ENCODE measurements at regions not wholly inside any gene's neighbourhood (a gene's known extent, or its start where the extent isn't known, plus 50 kb on each side); places are given as distances from the start of the nearest gene placed in this dataset.

DNA sequence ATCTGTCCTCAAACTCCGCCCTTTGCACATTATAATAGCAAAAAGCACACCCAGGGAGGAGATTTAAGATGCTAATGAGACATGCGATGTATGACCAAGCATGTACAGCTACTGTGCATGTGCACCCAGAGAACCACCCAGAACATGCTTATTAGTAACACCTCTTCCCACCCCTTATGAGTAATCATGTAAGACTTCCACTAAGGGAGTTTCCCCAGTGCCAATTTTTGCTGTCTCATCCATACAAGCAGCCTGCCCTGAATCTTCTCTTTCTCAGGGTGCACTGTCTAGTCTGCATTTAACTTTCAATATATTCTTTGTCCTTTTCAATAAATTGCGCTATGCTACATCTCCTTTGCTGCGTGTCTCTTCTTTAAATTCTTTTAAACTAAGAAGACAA, 830.0 kb upstream of the NOVA1 start:
- no peaks in the 10 kb centered on the region for H3K27me3 ChIP-seq (ENCODE audit: low read length)
- H3F3A ChIP-seq (ENCODE audit: insufficient read depth) = no peaks in the 10 kb centered on the region
- H3K9me3 ChIP-seq (ENCODE audit: insufficient read depth, low read length) = no peaks in the 10 kb centered on the region
- TF ChIP-seq, protein P1, sequence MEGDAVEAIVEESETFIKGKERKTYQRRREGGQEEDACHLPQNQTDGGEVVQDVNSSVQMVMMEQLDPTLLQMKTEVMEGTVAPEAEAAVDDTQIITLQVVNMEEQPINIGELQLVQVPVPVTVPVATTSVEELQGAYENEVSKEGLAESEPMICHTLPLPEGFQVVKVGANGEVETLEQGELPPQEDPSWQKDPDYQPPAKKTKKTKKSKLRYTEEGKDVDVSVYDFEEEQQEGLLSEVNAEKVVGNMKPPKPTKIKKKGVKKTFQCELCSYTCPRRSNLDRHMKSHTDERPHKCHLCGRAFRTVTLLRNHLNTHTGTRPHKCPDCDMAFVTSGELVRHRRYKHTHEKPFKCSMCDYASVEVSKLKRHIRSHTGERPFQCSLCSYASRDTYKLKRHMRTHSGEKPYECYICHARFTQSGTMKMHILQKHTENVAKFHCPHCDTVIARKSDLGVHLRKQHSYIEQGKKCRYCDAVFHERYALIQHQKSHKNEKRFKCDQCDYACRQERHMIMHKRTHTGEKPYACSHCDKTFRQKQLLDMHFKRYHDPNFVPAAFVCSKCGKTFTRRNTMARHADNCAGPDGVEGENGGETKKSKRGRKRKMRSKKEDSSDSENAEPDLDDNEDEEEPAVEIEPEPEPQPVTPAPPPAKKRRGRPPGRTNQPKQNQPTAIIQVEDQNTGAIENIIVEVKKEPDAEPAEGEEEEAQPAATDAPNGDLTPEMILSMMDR (IDR thresholded peaks at IDR 0.05; ENCODE audit: insufficient read depth, low read length, poor library complexity, severe bottlenecking) = no peak
- no peak for TF ChIP-seq EZH2phosphoT487 (conservative IDR thresholded peaks at IDR 0.05; ENCODE audit: low read length)
- H2AFZ ChIP-seq (ENCODE audit: low read depth, low read length, severe bottlenecking) = no peak overlapping the region
- no peaks in the 10 kb centered on the region for H3K79me2 ChIP-seq (ENCODE audit: insufficient read depth, low read length)
- no peak overlapping the region for H3K9ac ChIP-seq (ENCODE audit: low read length)
- H3K4me2 ChIP-seq (ENCODE audit: low read depth, low read length, poor library complexity, severe bottlenecking) = no peak overlapping the region
- H4K20me1 ChIP-seq (ENCODE audit: low read depth, low read length) = no peaks in the 10 kb centered on the region
- H3K9me2 ChIP-seq (replicated peaks; ENCODE audit: insufficient read depth, low read length) = no peaks in the 10 kb centered on the region
- H3K4me3 ChIP-seq (ENCODE audit: insufficient read depth, low read length, poor library complexity, severe bottlenecking) = no peak overlapping the region
- H3K36me3 ChIP-seq (ENCODE audit: low read length) = no peaks in the 10 kb centered on the region
- H3K27ac ChIP-seq (ENCODE audit: low read depth, low read length) = no peak overlapping the region

DNA sequence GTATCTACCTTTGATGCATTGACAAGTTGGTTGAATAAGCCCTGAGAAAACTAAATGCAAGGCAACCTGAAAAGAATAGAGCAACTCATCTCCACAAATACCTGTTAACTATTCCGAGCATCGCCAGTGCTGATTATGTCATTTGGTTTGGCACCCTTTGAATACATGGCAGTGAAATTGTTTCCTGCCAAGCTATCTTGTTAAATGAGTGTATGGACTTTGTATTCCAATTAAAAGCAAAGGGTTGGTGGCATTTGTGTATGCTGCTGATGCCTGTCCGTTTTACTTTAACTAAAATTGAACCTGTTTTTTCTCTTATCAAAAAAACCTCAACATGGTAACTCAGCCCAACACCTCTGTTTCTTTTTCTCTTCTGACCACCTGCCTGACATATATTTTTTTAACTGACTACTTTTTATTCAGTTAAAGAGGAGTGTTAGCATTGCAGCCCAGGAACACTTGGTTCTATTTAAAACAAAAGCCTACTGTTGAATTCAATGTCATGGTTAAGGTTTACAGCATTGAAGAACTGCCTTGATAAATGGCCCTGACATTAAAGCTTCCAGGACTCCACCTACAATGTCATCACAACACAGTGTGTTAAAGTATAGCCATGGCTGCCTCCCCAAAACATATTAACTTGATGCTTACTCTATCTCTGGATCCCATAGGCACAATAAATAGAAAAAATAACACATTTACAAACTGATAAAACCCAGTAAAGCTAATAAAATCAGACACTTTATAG, 838.3 kb upstream of the NOVA1 start:
- no peaks in the 10 kb centered on the region for H3K9me3 ChIP-seq (ENCODE audit: insufficient read depth, low read length)
- H3F3A ChIP-seq (ENCODE audit: insufficient read depth) = no peaks in the 10 kb centered on the region
- H3K27me3 ChIP-seq (ENCODE audit: low read length) = no peaks in the 10 kb centered on the region
- H3K36me3 ChIP-seq (ENCODE audit: low read length) = no peaks in the 10 kb centered on the region
- no peaks in the 10 kb centered on the region for H4K20me1 ChIP-seq (ENCODE audit: low read depth, low read length)
- no peak overlapping the region for H3K9ac ChIP-seq (ENCODE audit: low read length)
- H3K4me2 ChIP-seq (ENCODE audit: low read depth, low read length, poor library complexity, severe bottlenecking) = no peak overlapping the region
- H3K4me3 ChIP-seq (ENCODE audit: insufficient read depth, low read length, poor library complexity, severe bottlenecking) = no peak overlapping the region
- no peak overlapping the region for H3K27ac ChIP-seq (ENCODE audit: low read depth, low read length)
- no peak for TF ChIP-seq EZH2phosphoT487 (conservative IDR thresholded peaks at IDR 0.05; ENCODE audit: low read length)
- TF ChIP-seq, protein P1 (IDR thresholded peaks at IDR 0.05; ENCODE audit: insufficient read depth, low read length, poor library complexity, severe bottlenecking) = no peak
- H3K9me2 ChIP-seq (replicated peaks; ENCODE audit: insufficient read depth, low read length) = no peaks in the 10 kb centered on the region; the same call in 1 of the 2 replicates
- H2AFZ ChIP-seq (ENCODE audit: low read depth, low read length, severe bottlenecking) = no peak overlapping the region
- no peaks in the 10 kb centered on the region for H3K79me2 ChIP-seq (ENCODE audit: insufficient read depth, low read length)

DNA sequence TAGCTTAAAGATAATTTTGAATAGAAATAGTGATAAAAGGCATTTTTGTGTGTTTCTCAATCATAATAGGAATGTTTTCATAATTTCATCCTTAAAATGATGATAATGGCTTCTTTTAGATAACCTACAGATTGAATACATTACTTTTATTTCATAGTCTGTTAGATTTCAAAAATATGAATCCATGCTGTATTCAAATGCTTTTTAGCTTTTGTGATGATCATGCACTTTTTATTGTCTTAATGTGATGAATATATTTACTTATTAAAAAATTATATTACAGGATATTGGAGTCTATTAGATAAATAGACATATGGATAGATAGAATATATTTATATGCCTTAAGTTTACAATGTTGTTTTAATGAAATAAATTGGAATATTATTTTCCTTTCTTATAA, 886.8 kb upstream of the NOVA1 start:
- Histone ChIP-seq H3K9me2 (replicated peaks; ENCODE audit: insufficient read depth, low read length) (no peaks in the 10 kb centered on the region), H3K79me2 (ENCODE audit: insufficient read depth, low read length) (no peaks in the 10 kb centered on the region), H3K9me3 (ENCODE audit: insufficient read depth, low read length) (peaks cover 3% of the 10 kb centered on the region; the same call in 1 of the 2 replicates), H3K4me3 (ENCODE audit: insufficient read depth, low read length, poor library complexity, severe bottlenecking) (no peak overlapping the region), H3F3A (ENCODE audit: insufficient read depth) (no peaks in the 10 kb centered on the region), H3K27me3 (ENCODE audit: low read length) (no peaks in the 10 kb centered on the region), H4K20me1 (ENCODE audit: low read depth, low read length) (no peaks in the 10 kb centered on the region), H3K36me3 (ENCODE audit: low read length) (no peaks in the 10 kb centered on the region), H2AFZ (ENCODE audit: low read depth, low read length, severe bottlenecking) (no peak overlapping the region), H3K9ac (ENCODE audit: low read length) (no peak overlapping the region), H3K4me2 (ENCODE audit: low read depth, low read length, poor library complexity, severe bottlenecking) (no peak overlapping the region), H3K27ac (ENCODE audit: low read depth, low read length) (no peak overlapping the region)
- TF ChIP-seq, protein P1 (IDR thresholded peaks at IDR 0.05; ENCODE audit: insufficient read depth, low read length, poor library complexity, severe bottlenecking) = no peak
- TF ChIP-seq EZH2phosphoT487 (conservative IDR thresholded peaks at IDR 0.05; ENCODE audit: low read length) = no peak

Measured in SU-DHL-6 (cell line).